ENCODE measurements at regions not wholly inside any gene's neighbourhood (a gene's known extent, or its start where the extent isn't known, plus 50 kb on each side); places are given as distances from the start of the nearest gene placed in this dataset.
"Not testable (repeated sequence)": the region's sequence is repeated elsewhere in the genome, so short reads cannot be mapped to it uniquely, and the experiment has no call there.

DNA sequence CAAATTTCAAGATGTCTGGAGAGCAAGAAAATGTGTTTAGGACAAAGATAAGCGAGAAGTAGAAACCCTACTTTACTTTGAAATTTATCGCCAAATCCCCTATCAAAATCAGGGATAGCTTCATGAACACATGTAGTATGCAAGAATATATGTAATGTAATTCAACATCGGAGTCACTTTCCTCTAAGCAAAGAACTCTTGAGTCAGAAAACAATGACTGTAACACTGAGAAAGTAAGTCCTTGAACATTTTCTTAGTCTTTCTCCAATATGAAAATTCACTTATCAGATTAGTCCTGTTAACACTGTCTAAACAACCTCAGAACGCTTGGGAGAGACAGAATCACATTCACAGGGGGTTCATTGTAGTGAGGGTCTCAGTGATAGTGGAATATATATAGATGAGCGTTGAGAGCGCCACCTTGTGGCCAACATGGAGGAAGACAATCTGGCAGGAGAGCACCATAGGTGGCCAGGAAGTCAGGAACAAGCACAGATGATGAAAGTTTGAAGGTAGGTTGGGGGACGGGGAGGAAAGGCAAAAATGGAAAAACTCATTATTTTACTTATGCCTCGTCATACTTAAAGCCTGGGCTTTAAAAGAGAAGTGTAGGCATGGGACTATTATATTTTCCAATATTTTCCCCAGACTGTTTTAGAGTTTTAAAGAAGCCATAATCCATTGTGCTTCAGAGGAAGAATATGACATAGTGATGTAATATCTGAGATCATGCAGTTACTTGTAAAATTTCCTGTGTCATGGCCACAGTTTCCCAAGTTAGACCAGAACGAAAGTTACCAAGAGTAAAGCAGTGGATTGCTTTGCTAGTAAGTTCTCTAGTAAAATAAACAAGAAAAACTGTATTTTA, 115.5 kb upstream of the GNAI1 start:
- peak; percentile 4 for DNase-seq

DNA sequence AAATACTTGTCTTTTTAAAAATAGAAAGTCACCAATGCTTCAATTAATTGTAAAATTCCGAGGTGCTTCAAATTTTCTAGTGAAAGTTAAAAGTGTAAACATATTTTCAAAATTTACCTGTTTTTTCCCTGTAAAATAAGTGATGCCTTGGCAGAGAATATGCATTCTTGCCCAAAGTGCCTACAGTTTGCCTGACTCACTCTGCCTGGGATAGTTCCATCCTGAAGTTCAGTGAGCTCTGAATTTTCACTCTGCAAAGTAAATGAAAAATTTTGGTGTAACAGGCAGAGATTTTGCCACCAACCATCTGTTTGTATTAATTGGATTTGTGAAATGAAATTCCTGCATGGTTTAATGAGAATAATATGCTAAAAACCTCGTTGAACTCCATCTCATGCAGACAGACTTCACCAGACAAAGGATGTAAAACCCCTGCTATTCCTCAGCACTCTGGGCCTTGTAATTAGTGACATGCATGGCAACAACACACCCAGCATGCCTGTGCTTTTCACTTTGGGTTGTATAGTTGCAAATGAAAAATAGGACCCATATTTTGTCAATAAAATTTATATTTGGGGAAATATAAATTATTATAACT, 117.4 kb upstream of the GNAI1 start:
- no peak for DNase-seq

DNA sequence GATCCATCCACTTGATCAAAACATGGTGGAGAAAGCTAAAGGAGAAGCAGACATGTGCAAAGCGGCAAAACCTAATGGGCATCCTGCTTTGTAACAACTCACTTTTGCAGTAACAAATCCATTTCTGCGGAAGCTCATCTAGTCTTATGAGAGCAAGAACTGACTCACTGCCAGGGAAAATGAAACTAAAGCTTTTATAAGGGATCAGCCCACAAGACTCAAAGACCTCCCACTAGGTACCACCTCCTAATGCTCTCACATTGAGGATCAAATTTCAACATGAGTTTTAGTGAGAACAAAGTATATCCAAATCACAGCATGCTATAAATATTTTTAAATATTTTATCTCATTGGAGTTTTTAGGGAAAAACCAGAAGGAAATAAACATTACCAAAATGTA, 120.1 kb upstream of the GNAI1 start:
- DNase-seq: no peak

DNA sequence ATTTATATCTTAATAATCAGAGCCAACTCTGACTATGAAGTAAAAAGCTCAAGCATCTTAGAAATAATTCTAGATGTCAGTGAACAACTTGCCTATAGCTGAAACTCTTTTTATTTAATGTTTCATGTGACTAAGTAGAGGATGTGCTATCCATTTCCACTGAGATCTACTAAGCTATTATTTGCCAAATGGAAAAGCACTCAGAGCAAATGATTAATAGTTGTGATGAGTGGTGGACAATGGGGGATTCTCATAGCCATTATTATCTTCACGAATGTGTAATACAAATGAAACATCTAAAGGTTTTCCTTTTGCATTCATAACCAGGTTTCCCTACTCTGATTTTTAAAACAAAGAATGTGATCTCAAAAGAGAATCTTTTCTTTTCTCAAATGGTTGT, 126.6 kb upstream of the GNAI1 start:
- DNase-seq: no peak

DNA sequence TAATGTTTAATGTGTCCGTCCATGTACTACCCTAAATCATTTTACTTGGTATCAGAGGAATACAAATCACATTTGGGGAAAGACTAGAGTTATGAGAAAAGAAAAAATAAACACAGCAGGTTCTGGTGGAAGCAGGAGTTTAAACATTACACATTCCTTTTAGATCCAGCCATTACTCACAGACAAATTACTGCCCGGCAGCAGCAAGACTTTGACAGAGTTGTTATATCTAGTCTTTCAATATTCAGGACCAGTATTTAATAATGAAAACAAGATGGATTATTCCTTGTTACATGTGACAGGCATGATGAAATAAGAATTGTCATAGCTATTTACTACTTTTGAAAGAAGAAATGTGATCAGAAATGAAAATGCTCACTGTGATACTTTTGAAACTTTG, 131.8 kb upstream of the GNAI1 start:
- no peak for DNase-seq

DNA sequence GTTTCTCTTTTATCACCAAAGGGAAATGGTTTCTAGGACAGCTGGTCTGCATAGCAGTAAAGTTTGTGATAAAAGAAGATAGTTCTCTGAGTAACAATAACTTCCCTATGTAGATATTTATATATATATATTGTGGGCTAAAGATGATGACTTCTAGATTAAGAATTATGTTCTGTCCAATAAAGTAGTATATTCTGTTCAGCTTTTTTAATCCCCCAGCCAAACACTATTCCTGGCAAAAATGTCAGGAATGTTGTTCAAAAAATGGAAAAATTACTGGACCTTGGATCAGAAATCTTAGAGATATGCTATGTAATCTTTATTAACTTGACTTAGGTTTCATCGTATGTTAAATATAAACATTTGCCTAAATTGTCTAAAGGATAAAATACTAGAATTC, 136.3 kb upstream of the GNAI1 start:
- DNase-seq: no peak

- DNase-seq: no peak
These were observed 137.3 kb upstream of the GNAI1 start for GRCh38 chr7:79997345-79997744.

DNA sequence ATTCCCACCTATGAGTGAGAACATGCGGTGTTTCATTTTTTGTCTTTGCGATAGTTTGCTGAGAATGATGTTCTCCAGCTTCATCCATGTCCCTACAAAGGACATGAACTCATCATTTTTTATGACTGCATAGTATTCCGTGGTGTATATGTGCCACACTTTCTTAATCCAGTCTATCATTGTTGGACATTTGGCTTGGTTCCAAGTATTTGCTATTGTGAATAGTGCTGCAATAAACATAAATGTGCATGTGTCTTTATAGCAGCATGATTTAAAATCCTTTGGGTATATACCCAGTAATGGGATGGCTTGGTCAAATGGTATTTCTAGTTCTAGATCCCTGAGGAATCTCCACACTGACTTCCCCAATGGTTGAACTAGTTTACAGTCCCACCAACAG, 138.9 kb upstream of the GNAI1 start:
- not testable (repeated sequence) for DNase-seq

DNA sequence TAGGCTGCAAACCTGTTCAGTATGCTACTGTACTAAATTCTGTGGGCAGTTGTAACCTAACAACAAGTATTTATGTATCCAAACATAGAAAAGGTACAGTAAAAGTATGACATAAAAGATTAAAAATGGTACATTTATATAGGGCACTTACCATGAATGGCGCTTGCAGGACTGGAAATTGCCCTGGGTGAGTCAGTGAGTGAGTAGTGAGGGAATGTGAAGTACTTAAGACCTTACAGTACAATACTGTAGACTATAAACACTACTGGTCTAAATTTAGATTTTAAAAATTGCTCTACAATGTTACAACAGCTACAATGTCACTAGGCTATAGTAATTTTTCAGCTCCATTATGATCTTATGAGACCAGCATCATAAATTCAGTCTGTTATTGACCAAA, 146.0 kb upstream of the GNAI1 start:
- DNase-seq: no peak

DNA sequence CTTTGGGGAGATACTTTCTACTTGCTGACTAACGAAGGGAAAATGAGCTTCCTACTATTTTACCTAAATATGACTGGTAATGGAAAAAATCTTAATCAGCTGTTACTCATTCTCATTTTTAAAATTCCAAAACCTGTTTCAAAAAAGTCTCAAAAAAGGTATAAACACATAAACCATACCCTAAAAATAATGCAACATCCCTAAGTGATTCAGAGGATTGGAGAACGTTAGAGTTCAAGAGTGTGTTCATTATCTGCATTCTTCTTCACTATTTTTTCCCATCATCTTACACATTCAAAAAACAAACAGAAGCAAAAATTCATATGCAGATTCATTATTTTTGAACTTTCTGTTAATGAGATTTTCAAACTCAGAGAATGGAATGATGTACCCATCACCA, 150.4 kb upstream of the GNAI1 start:
- DNase-seq: no peak

DNA sequence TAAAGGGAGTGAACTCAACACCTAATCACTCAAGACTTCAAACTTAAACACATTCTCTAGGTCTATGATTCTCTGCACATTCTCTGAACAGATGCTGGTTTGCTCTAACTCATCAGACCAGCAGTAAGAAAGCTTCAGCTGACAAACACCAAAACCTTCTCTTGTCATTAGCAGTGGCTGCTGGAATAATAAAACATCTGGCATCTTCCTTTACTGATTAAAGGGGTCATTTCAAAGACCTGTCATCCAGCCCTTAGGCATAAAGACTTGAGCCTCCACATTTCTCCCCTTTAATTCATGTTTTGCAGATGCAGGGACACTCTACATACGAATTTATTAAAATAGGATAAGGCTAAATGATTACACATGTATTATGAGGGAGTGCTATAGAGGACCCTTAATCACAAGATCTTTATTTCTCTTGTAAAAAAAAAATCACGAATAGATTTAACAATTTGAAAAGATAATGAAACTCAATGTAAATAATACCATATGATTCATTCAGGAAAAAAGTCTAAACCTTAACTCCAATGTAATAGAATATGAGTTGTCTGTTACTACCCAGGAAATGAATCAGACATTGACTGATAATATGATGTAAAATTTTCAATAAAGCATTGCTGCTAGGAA, 152.4 kb upstream of the GNAI1 start:
- DNase-seq: no peak

GRCh38 chr7:79980376-79980775, 154.3 kb upstream of the GNAI1 start:
- no peak for DNase-seq

GRCh38 chr7:79979437-79979836, 155.2 kb upstream of the GNAI1 start:
- no peak for DNase-seq

- DNase-seq: no peak
These were observed 157.2 kb upstream of the GNAI1 start for GRCh38 chr7:79977481-79977880.

- DNase-seq: not testable (repeated sequence)
These were observed 158.0 kb upstream of the GNAI1 start for GRCh38 chr7:79976711-79977020.

GRCh38 chr7:79975986-79976710, 158.5 kb upstream of the GNAI1 start:
- DNase-seq: not testable (repeated sequence)

DNA sequence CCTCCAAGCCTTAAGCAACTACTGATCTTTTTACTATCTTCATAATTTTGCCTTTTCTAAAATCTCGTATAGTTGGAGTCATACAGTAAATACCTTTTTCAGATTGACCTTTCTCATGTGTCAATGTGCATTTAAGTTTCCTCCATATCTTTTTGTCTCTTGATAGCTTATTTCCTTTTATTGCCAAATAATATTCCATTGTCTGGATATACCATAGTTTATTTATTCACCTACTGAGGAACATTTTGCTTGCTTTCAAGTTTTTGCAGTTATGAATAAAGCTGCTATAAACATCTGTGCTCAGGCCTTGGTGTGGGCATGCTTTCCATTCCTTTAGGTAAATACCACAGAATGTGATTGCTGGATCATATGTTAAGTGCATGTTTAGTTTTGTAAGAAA, 161.2 kb upstream of the GNAI1 start:
- DNase-seq: no peak

- DNase-seq: no peak
These were observed 163.6 kb upstream of the GNAI1 start for GRCh38 chr7:79971058-79971457.

GRCh38 chr7:79968894-79969293, 165.7 kb upstream of the GNAI1 start:
- DNase-seq: no peak

DNA sequence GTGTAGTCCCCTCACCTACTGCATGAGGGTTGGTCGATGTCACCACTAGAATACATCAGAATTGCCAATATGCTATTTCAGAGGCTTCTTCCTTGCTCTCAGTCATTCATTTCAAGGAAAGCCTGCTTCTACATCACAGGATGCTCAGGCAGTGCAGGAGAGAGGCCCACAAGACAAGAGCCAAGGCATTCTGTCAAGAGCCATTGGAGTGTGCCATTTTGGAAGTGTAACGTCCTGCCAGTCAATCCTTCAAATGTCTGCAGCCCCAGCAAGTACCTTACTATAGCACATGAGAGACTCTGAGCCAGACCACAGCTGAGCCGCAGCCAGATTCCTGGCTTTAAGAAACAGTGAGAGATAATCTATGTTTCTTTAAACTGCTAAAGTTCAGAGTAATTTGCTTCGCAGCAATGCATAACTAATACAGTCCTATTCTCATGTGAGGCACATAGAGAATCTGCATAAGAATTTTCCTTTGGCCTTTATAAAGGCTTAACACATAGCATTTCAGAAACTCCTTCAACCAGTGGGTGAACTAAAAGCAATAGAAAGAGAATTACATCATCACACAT, 166.5 kb upstream of the GNAI1 start:
- no peak for DNase-seq

GRCh38 chr7:79965946-79966345, 168.7 kb upstream of the GNAI1 start:
- no peak for DNase-seq

DNA sequence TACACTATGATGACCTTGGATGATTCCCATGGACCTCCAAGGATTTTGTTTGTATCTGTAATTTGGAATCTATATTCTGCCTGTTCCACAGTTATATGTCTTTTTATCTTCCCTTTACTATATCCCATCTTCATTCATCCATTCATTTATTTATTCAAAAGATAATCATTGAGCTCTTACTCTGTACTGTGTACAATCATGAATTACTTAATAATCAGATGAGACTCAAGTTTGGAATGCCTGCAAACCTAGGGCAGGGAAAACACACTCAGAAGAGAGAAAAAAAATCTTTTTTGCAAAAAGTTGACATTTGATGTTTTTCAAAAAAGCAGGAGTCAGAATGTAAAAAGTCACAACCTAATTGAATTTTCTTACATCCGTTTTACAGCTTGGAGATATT, 170.2 kb upstream of the GNAI1 start:
- DNase-seq: no peak

- no peak for DNase-seq
These were observed 181.5 kb upstream of the GNAI1 start for GRCh38 chr7:79953130-79953529.
